BJ (cell line): ENCODE measurements at regions not wholly inside any gene's neighbourhood (a gene's known extent, or its start where the extent isn't known, plus 50 kb on each side); places are given as distances from the start of the nearest gene placed in this dataset.

Source experiments
- CTCF ChIA-PET: fragments of 350-600 bp; formaldehyde crosslinking; extraction: SDS; loops from one replicate; lab custom pipeline; 2021; ENCODE audit warnings: antibody characterized with exemption, inconsistent platforms; lab: Yijun Ruan, JAX
- POLR2A ChIA-PET: fragments of 300-600 bp; sonication (Branson Sonifier 250); formaldehyde crosslinking; extraction: SDS; loops from one replicate; lab custom pipeline; 2021; ENCODE audit warnings: antibody characterized with exemption; lab: Charles Lee
- DNase-seq: peaks from one replicate; pipeline ENCODE4 v3.0.0-alpha.2; 2011; ENCODE audit warnings: low read depth
- H3K27me3 ChIP-seq: 2 replicates; pipeline ENCODE4 v1.6.0; 2011; ENCODE audit warnings: low read length; ENCODE audit not compliant: control insufficient read depth, insufficient read depth
- H3K36me3 ChIP-seq: 2 replicates; pipeline ENCODE4 v1.5.1; 2011; ENCODE audit warnings: low read length; ENCODE audit not compliant: control insufficient read depth, insufficient read depth
- H3K4me3 ChIP-seq: 2 replicates; pipeline ENCODE4 v1.5.1; 2011; ENCODE audit warnings: low read depth, mild to moderate bottlenecking, control low read depth, low read length
- CTCF ChIP-seq: IDR thresholded peaks from 2 replicates; pipeline ENCODE4 v1.5.1; 2011; ENCODE audit warnings: low read depth, mild to moderate bottlenecking, control low read depth, inconsistent platforms, low read length, moderate library complexity; ENCODE audit not compliant: insufficient read depth

DNA sequence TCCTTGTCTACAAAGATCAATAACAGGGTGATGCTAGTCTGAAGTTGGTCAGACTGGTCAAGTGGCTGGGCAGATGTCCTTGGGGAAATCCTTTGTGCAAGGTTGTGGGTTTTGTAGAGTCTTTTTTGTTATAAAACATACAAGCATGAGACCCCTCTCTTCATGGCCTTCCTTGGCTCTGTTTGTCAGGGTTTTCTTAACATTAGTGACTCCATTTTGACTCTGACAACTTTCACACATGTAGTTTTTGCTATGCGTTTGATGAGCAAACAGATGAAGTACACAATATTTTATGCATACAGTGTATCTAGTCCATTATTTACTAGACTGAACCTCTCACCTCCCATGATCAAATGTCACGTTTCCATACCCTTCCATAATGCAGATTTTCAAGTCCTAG is 151.2 kb upstream of the KLF7 start:
- no peak overlapping the region for H3K4me3 ChIP-seq
- TF ChIP-seq CTCF, result no peak
- ChIA-PET CTCF (no interaction called here), POLR2A (no interaction called here)
- no peaks in the 10 kb centered on the region for H3K27me3 ChIP-seq
- DNase-seq, result no peak
- no peaks in the 10 kb centered on the region for H3K36me3 ChIP-seq

GRCh38 chr2:207317378-207317984 is 151.7 kb upstream of the KLF7 start:
- Histone ChIP-seq H3K27me3 (no peaks in the 10 kb centered on the region), H3K36me3 (no peaks in the 10 kb centered on the region), H3K4me3 (no peak overlapping the region)
- TF ChIP-seq CTCF, result no peak
- DNase-seq, result no peak
- ChIA-PET CTCF (no interaction called here), POLR2A (interaction anchor here (1.2 kb wide), 1 partner anchor 152 kb away, joined by 3 read pairs; the partner anchor contains the start of gene KLF7)

- H3K36me3 ChIP-seq, result no peaks in the 10 kb centered on the region
- no peak for TF ChIP-seq CTCF
- no peak for DNase-seq
- ChIA-PET POLR2A (interaction anchor here (1.2 kb wide), 1 partner anchor 152 kb away, joined by 3 read pairs; the partner anchor contains the start of gene KLF7), CTCF (no interaction called here)
- H3K27me3 ChIP-seq, result no peaks in the 10 kb centered on the region
- H3K4me3 ChIP-seq, result no peak overlapping the region
Observed at GRCh38 chr2:207318181-207318628, 152.5 kb upstream of the KLF7 start.

DNA sequence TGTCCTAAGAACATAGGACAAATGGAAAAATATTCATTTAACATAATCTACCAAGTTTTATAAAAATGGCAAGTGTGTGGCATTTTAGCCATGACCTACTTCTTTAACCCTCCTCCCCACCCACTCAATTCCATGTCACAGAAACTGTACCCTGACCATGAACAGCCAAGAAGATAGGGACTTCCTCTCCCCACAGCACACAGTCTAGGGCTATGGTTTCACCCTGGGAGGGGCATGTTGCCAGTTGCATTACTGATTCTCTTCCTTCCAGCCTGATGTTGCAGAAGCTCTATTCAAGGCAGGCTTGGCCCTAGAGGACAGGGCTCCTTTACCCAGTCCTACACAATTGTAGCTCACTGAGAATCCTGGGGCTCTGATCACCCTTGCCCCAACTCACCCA is 153.6 kb upstream of the KLF7 start:
- Histone ChIP-seq H3K36me3 (no peaks in the 10 kb centered on the region), H3K4me3 (no peak overlapping the region), H3K27me3 (no peaks in the 10 kb centered on the region)
- ChIA-PET POLR2A (no interaction called here), CTCF (interaction anchor here (0.7 kb wide), 1 partner anchor 79 kb away, joined by 3 read pairs; no protein-coding TSS in a partner anchor)
- no peak for TF ChIP-seq CTCF
- no peak for DNase-seq

- TF ChIP-seq CTCF, result no peak
- POLR2A ChIA-PET, result no interaction called here
- H3K4me3 ChIP-seq, result no peak overlapping the region
- no peaks in the 10 kb centered on the region for H3K27me3 ChIP-seq
- no peak for DNase-seq
- CTCF ChIA-PET, result interaction anchor here (0.6 kb wide), 2 partner anchors 229 to 254 kb away, joined by 4 to 6 read pairs; no protein-coding TSS in a partner anchor
- H3K36me3 ChIP-seq, result no peaks in the 10 kb centered on the region
Observed at GRCh38 chr2:207320381-207321159, 154.8 kb upstream of the KLF7 start.
